ENCODE measurements at regions not wholly inside any gene's neighbourhood (a gene's known extent, or its start where the extent isn't known, plus 50 kb on each side); places are given as distances from the start of the nearest gene placed in this dataset.

DNA sequence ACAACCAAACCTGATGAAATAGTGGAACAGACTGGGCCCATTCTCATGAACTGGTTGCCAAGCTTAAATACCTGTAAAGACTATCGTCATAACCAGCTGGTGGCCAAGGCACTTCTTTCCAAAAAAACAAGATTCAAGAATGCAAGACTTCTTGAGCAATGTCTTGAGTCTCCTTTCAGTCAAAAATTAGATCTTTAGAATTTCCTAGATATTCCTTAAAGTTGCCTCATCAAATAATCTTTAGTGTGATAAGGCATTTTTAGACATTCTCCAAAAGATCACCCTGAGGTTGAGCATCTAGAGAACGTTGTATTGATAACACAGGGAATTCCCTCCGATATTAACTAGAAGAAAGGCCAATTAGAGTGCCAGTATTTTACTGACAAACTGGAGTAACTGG, 236.4 kb upstream of the MEX3C start:
- ChIA-PET POLR2A (no interaction called here), CTCF (ENCODE audit: low intra/inter-chr PET ratio, low total read pairs) (no interaction called here)
- Histone ChIP-seq H3K27ac (ENCODE audit: extremely low read length, insufficient read depth, low read length) (no peak overlapping the region), H3K79me2 (ENCODE audit: insufficient read depth, low read length) (no peaks in the 10 kb centered on the region), H3K36me3 (replicated peaks in 1 of 2; ENCODE audit: control insufficient read depth in 1 of 2, insufficient read depth in 2 of 2, low read length in 2 of 2) (no peaks in the 10 kb centered on the region), H3K9me3 (ENCODE audit: low read length) (no peaks in the 10 kb centered on the region), H3K4me1 (ENCODE audit: insufficient read depth, low read length) (no peaks in the 10 kb centered on the region), H3K27me3 (ENCODE audit: control insufficient read depth in 1 of 2, insufficient read depth in 2 of 2, low read length in 2 of 2) (no peaks in the 10 kb centered on the region), H4K20me1 (ENCODE audit: insufficient read depth, low read length) (no peaks in the 10 kb centered on the region), H3K9ac (ENCODE audit: insufficient read depth, low read depth, low read length) (no peak overlapping the region), H3K4me2 (ENCODE audit: low read depth, low read length) (no peak overlapping the region), H3K4me3 (replicated peaks in 1 of 3; ENCODE audit: insufficient read depth in 1 of 3, low read depth in 2 of 3, low read length in 3 of 3) (no peak overlapping the region), H2AFZ (ENCODE audit: low read length) (no peak overlapping the region)
- FAIRE-seq (no peak), ATAC-seq (no peak), DNase-seq (ENCODE audit: low spot score) (no peak)
- TF ChIP-seq, protein P1, sequence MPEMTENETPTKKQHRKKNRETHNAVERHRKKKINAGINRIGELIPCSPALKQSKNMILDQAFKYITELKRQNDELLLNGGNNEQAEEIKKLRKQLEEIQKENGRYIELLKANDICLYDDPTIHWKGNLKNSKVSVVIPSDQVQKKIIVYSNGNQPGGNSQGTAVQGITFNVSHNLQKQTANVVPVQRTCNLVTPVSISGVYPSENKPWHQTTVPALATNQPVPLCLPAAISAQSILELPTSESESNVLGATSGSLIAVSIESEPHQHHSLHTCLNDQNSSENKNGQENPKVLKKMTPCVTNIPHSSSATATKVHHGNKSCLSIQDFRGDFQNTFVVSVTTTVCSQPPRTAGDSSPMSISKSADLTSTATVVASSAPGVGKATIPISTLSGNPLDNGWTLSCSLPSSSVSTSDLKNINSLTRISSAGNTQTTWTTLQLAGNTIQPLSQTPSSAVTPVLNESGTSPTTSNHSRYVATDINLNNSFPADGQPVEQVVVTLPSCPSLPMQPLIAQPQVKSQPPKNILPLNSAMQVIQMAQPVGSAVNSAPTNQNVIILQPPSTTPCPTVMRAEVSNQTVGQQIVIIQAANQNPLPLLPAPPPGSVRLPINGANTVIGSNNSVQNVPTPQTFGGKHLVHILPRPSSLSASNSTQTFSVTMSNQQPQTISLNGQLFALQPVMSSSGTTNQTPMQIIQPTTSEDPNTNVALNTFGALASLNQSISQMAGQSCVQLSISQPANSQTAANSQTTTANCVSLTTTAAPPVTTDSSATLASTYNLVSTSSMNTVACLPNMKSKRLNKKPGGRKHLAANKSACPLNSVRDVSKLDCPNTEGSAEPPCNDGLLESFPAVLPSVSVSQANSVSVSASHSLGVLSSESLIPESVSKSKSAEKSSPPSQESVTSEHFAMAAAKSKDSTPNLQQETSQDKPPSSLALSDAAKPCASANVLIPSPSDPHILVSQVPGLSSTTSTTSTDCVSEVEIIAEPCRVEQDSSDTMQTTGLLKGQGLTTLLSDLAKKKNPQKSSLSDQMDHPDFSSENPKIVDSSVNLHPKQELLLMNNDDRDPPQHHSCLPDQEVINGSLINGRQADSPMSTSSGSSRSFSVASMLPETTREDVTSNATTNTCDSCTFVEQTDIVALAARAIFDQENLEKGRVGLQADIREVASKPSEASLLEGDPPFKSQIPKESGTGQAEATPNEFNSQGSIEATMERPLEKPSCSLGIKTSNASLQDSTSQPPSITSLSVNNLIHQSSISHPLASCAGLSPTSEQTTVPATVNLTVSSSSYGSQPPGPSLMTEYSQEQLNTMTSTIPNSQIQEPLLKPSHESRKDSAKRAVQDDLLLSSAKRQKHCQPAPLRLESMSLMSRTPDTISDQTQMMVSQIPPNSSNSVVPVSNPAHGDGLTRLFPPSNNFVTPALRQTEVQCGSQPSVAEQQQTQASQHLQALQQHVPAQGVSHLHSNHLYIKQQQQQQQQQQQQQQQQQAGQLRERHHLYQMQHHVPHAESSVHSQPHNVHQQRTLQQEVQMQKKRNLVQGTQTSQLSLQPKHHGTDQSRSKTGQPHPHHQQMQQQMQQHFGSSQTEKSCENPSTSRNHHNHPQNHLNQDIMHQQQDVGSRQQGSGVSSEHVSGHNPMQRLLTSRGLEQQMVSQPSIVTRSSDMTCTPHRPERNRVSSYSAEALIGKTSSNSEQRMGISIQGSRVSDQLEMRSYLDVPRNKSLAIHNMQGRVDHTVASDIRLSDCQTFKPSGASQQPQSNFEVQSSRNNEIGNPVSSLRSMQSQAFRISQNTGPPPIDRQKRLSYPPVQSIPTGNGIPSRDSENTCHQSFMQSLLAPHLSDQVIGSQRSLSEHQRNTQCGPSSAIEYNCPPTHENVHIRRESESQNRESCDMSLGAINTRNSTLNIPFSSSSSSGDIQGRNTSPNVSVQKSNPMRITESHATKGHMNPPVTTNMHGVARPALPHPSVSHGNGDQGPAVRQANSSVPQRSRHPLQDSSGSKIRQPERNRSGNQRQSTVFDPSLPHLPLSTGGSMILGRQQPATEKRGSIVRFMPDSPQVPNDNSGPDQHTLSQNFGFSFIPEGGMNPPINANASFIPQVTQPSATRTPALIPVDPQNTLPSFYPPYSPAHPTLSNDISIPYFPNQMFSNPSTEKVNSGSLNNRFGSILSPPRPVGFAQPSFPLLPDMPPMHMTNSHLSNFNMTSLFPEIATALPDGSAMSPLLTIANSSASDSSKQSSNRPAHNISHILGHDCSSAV (CRISPR knock-in tag; IDR thresholded peaks at IDR 0.05; ENCODE audit: borderline replicate concordance) = no peak
- TF ChIP-seq, protein P2, sequence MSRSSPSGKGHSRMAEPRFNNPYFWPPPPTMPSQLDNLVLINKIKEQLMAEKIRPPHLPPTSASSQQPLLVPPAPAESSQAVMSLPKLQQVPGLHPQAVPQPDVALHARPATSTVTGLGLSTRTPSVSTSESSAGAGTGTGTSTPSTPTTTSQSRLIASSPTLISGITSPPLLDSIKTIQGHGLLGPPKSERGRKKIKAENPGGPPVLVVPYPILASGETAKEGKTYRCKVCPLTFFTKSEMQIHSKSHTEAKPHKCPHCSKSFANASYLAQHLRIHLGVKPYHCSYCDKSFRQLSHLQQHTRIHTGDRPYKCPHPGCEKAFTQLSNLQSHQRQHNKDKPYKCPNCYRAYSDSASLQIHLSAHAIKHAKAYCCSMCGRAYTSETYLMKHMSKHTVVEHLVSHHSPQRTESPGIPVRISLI (CRISPR knock-in tag; IDR thresholded peaks at IDR 0.05; ENCODE audit: borderline replicate concordance) = no peak
- TF ChIP-seq RXRB (CRISPR knock-in tag; IDR thresholded peaks at IDR 0.05; ENCODE audit: borderline replicate concordance) = no peak
- TF ChIP-seq, protein P3, sequence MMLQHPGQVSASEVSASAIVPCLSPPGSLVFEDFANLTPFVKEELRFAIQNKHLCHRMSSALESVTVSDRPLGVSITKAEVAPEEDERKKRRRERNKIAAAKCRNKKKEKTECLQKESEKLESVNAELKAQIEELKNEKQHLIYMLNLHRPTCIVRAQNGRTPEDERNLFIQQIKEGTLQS (CRISPR knock-in tag; IDR thresholded peaks at IDR 0.05) = no peak
- WGBS (ENCODE audit: low lambda C conversion rate) = 3% methylated on average over 3 of the region's 3 CpGs
- BruUV-seq (replicated peaks) = no TSS peak
- in situ Hi-C loops (cut with HindIII; ENCODE audit: extremely low pct_ligation_motif_present, low pct_unique_long_range_greater_than_20kb) = no loop called here
- intact Hi-C loops (cut with micrococcal nuclease; ENCODE audit: unreplicated experiment) = no loop called here

All from HepG2 (cell line).